AG10803 (cell line): ENCODE measurements at regions not wholly inside any gene's neighbourhood (a gene's known extent, or its start where the extent isn't known, plus 50 kb on each side); places are given as distances from the start of the nearest gene placed in this dataset.

ENCODE experiments used
- DNase-seq: peaks from one replicate; pipeline ENCODE4 v3.0.0; 2010; ENCODE audit warnings: low read depth
- H3K4me3 ChIP-seq: 2 replicates; pipeline ENCODE4 v1.5.1; 2011; ENCODE audit warnings: mild to moderate bottlenecking, low read length, control low read depth
- CTCF ChIP-seq: conservative IDR thresholded peaks from 2 replicates; pipeline ENCODE4 v1.5.1; 2011; ENCODE audit warnings: mild to moderate bottlenecking, low read length, control low read depth, inconsistent platforms

GRCh38 chr4:81287101-81287500 lies 72.1 kb upstream of the PRKG2 start:
- no peak for TF ChIP-seq CTCF
- H3K4me3 ChIP-seq, result no peak overlapping the region
- DNase-seq, result peak; percentile 8

- no peak for TF ChIP-seq CTCF
- no peak for DNase-seq
Measured at GRCh38 chr4:81282131-81282530, 67.1 kb upstream of the PRKG2 start.

GRCh38 chr4:81274460-81274859 lies 59.4 kb upstream of the PRKG2 start:
- no peak for DNase-seq
- H3K4me3 ChIP-seq, result no peak overlapping the region
- no peak for TF ChIP-seq CTCF

More at GRCh38 chr4:81282131-81282530, 67.1 kb upstream of the PRKG2 start:
- no peak overlapping the region for H3K4me3 ChIP-seq

- H3K4me3 ChIP-seq, result no peak overlapping the region
- no peak for TF ChIP-seq CTCF
- no peak for DNase-seq
Measured at GRCh38 chr4:81272671-81273070, 57.6 kb upstream of the PRKG2 start.
